ENCODE measurements at regions not wholly inside any gene's neighbourhood (a gene's known extent, or its start where the extent isn't known, plus 50 kb on each side); places are given as distances from the start of the nearest gene placed in this dataset.

GRCh38 chr13:59126474-59126873, 1037.3 kb downstream of the DIAPH3 start:
- no peaks in the 10 kb centered on the region for H3K9me3 ChIP-seq (ENCODE audit: control insufficient read depth, low read length)
- no peaks in the 10 kb centered on the region for H3K79me2 ChIP-seq
- H3K27me3 ChIP-seq (ENCODE audit: control insufficient read depth, insufficient read depth, low read length): no peaks in the 10 kb centered on the region
- no peak overlapping the region for H3K9ac ChIP-seq
- H3K27ac ChIP-seq: no peak overlapping the region
- TF ChIP-seq CTCF (IDR thresholded peaks at IDR 0.05): no peak
- no peak overlapping the region for H2AFZ ChIP-seq
- H3K4me3 ChIP-seq (ENCODE audit: low read depth, low read length): no peak overlapping the region
- no peaks in the 10 kb centered on the region for H3K4me1 ChIP-seq
- H3K36me3 ChIP-seq (ENCODE audit: control insufficient read depth, insufficient read depth, low read length): no peaks in the 10 kb centered on the region
- H3K4me2 ChIP-seq (ENCODE audit: low read length): no peak overlapping the region

- Histone ChIP-seq H3K9me3 (ENCODE audit: control insufficient read depth, low read length) (no peaks in the 10 kb centered on the region), H3K9ac (no peak overlapping the region), H3K79me2 (no peaks in the 10 kb centered on the region), H3K27me3 (ENCODE audit: control insufficient read depth, insufficient read depth, low read length) (no peaks in the 10 kb centered on the region), H2AFZ (no peak overlapping the region), H3K4me1 (no peaks in the 10 kb centered on the region), H3K4me2 (ENCODE audit: low read length) (no peak overlapping the region), H3K4me3 (ENCODE audit: low read depth, low read length) (no peak overlapping the region), H3K36me3 (ENCODE audit: control insufficient read depth, insufficient read depth, low read length) (no peaks in the 10 kb centered on the region), H3K27ac (no peak overlapping the region)
- TF ChIP-seq CTCF (IDR thresholded peaks at IDR 0.05): no peak
Observed at GRCh38 chr13:59133903-59134302, 1029.8 kb downstream of the DIAPH3 start.

GRCh38 chr13:59144700-59145099, 1019.0 kb downstream of the DIAPH3 start:
- H2AFZ ChIP-seq: no peak overlapping the region
- no peak overlapping the region for H3K27ac ChIP-seq
- H3K4me2 ChIP-seq (ENCODE audit: low read length): no peak overlapping the region
- no peaks in the 10 kb centered on the region for H3K36me3 ChIP-seq (ENCODE audit: control insufficient read depth, insufficient read depth, low read length)
- no peaks in the 10 kb centered on the region for H3K79me2 ChIP-seq
- no peaks in the 10 kb centered on the region for H3K4me1 ChIP-seq
- H3K9ac ChIP-seq: no peak overlapping the region
- H3K27me3 ChIP-seq (ENCODE audit: control insufficient read depth, insufficient read depth, low read length): no peaks in the 10 kb centered on the region
- H3K4me3 ChIP-seq (ENCODE audit: low read depth, low read length): no peak overlapping the region
- TF ChIP-seq CTCF (IDR thresholded peaks at IDR 0.05): no peak
- no peaks in the 10 kb centered on the region for H3K9me3 ChIP-seq (ENCODE audit: control insufficient read depth, low read length)

GRCh38 chr13:59145381-59145780, 1018.3 kb downstream of the DIAPH3 start:
- Histone ChIP-seq H3K4me1 (no peaks in the 10 kb centered on the region), H3K4me3 (ENCODE audit: low read depth, low read length) (no peak overlapping the region), H3K36me3 (ENCODE audit: control insufficient read depth, insufficient read depth, low read length) (no peaks in the 10 kb centered on the region), H3K27me3 (ENCODE audit: control insufficient read depth, insufficient read depth, low read length) (no peaks in the 10 kb centered on the region), H3K4me2 (ENCODE audit: low read length) (no peak overlapping the region), H3K27ac (no peak overlapping the region), H3K9ac (no peak overlapping the region), H3K79me2 (no peaks in the 10 kb centered on the region), H2AFZ (no peak overlapping the region), H3K9me3 (ENCODE audit: control insufficient read depth, low read length) (no peaks in the 10 kb centered on the region)
- TF ChIP-seq CTCF (IDR thresholded peaks at IDR 0.05): no peak

GRCh38 chr13:59157181-59157580, 1006.5 kb downstream of the DIAPH3 start:
- Histone ChIP-seq H3K36me3 (ENCODE audit: control insufficient read depth, insufficient read depth, low read length) (no peaks in the 10 kb centered on the region), H3K27ac (no peak overlapping the region), H3K9me3 (ENCODE audit: control insufficient read depth, low read length) (no peaks in the 10 kb centered on the region), H2AFZ (no peak overlapping the region), H3K79me2 (no peaks in the 10 kb centered on the region), H3K4me3 (ENCODE audit: low read depth, low read length) (no peak overlapping the region), H3K27me3 (ENCODE audit: control insufficient read depth, insufficient read depth, low read length) (no peaks in the 10 kb centered on the region), H3K9ac (no peak overlapping the region), H3K4me1 (no peaks in the 10 kb centered on the region), H3K4me2 (ENCODE audit: low read length) (no peak overlapping the region)
- TF ChIP-seq CTCF (IDR thresholded peaks at IDR 0.05): no peak
